ENCODE measurements at regions not wholly inside any gene's neighbourhood (a gene's known extent, or its start where the extent isn't known, plus 50 kb on each side); places are given as distances from the start of the nearest gene placed in this dataset.
A peak's percentile ranks its signal among the peaks of the same experiment; 100 is the strongest.

- peak; percentile 50 for DNase-seq
Observed at GRCh38 chr3:5304789-5305683, 117.5 kb downstream of the EDEM1 start.

DNA sequence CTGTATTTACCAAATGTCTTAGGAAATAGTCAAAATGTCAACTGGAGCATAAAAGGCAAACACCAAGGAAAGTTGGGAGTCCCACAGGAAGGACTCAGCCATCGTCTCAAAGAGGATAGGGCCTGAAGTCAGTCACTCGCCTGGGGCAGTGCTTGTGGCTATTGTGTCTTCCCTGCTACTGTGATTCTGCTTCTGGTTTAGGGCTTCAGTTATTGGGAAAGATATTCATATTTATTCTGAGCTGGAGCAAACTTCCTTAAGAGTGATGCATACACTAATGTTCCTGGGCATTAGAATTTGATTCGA is 118.1 kb downstream of the EDEM1 start:
- DNase-seq: no peak

- DNase-seq: no peak
Observed at GRCh38 chr3:5309171-5309570, 121.7 kb downstream of the EDEM1 start.

GRCh38 chr3:5309602-5310001 is 122.1 kb downstream of the EDEM1 start:
- no peak for DNase-seq

- no peak for DNase-seq
Observed at GRCh38 chr3:5310509-5310908, 123.0 kb downstream of the EDEM1 start.

DNA sequence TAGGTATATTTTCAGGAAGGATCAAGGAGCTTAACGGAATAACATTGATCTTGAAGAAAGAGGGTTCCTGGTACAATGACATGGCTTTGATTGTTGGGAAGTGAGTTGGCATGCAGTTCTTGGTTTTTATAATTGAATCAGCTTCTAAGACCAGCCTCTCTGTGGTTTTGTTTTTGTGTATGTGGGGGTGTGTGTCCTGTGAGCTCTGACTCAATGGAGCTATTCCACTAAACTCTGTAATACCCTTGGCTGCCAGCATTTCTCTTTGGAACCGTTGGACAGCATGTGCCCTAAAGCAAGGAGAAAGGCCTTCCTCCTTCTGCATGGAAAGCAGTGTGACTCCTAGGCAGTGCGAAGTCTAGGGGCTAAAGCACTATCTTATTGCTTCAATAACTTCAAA is 124.8 kb downstream of the EDEM1 start:
- DNase-seq: no peak

DNA sequence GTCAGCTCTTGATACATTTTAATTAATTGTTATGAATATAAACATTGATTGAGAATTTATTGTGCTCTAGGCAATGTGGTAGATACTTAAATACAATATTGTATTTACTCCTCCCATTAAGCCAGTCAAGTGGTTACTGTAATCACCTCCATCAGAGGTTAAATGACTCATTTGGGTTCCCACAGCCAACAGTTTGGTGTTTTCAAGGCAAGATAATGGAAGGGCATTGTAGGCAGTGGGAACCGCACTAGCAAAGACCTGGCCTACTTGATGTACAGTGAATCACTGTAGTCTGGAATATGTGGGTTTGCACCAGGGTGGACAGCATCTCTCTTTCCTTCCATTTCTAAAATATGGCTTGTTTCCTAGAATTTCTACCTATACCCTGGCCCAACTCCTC is 127.4 kb downstream of the EDEM1 start:
- peak; percentile 7 for DNase-seq

DNA sequence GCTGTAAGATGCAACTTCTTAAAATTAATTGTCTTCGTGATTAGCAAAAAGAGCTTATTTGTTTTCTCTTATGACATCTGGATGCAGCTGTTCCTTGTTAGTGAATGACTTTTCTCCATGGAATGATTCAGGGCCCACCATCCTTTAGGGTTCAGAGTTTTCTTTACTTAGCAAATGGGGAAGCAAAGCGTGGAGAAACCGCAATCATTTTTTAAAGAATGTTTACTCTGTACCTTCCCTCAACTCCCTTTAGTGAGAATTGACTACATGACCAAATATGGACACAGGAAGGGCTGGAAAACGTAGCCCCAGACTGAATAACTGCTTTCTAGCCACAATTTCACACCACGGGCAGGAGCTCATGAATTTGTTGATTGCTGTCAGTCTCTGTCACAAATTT is 130.1 kb downstream of the EDEM1 start:
- DNase-seq: no peak

GRCh38 chr3:5319454-5319853 is 131.9 kb downstream of the EDEM1 start:
- no peak for DNase-seq

- DNase-seq: no peak
Observed at GRCh38 chr3:5321666-5322340, 134.3 kb downstream of the EDEM1 start.

GRCh38 chr3:5324780-5325179 is 137.3 kb downstream of the EDEM1 start:
- DNase-seq: no peak

DNA sequence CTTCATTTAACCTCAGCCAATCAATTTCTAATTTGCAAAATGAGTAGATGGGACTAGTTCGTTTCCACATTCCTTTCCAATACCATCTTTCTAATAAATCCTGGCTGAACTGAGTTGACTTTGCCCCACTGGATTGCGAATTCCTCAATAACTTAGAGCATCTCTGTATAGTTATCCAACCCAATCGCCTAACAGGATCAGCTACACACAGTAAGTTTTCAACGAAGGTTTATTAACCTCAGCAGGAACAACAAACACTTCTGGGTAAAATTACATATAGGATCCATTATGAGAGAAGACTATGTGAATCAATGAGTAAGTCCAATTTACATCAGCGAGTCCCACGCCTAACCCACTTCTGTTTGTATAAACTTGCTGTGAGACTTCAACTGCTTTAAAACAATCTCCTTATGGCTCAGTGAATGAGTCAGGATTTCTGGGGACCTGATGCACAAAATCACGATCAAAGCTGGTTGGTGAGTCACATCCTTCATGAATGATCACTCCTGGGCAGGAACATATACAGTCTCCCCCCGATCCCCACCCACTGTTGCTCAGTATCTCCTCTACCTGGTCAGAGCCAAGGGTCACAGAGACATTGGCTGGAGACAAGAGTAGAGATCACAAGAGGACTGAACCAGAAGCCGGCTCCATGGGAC is 142.8 kb downstream of the EDEM1 start:
- DNase-seq: peak; percentile 10

GRCh38 chr3:5331567-5332269 is 144.2 kb downstream of the EDEM1 start:
- DNase-seq: no peak

DNA sequence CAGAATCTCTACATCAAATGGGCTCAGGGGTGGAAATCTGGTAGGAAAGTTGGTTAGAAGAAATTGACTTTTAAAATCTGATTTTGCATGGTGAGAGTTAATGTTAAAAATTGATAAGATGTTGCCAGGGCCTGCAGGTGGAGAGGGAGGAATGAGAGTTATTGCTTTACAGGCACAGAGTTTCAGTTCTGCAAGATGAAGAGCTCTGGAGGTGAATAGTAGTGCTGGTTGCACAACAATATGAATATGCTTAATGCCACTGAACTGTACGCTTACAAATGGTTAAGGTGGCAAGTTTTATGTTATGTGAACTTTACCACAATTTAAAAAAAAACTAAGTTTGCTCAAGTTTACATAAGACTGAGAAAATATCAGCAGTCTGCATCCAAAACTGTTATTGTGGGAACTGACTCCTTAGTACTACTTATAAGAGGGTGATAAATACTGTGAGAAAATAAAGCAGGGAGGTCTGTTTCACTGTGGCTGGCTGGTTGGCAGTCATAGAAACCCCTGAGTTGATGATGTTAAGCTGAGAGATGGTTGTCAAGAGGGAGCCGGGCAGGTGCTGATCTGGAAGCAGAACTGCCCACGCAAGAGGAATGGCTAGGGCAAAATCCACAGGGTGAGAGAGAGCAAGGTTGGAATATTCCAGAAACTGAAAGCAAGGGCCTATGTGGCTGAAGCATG is 144.9 kb downstream of the EDEM1 start:
- DNase-seq: no peak

GRCh38 chr3:5339967-5340535 is 152.5 kb downstream of the EDEM1 start:
- no peak for DNase-seq

GRCh38 chr3:5341610-5342009 is 154.1 kb downstream of the EDEM1 start:
- DNase-seq: no peak

GRCh38 chr3:5343459-5343858 is 156.0 kb downstream of the EDEM1 start:
- DNase-seq: no peak

DNA sequence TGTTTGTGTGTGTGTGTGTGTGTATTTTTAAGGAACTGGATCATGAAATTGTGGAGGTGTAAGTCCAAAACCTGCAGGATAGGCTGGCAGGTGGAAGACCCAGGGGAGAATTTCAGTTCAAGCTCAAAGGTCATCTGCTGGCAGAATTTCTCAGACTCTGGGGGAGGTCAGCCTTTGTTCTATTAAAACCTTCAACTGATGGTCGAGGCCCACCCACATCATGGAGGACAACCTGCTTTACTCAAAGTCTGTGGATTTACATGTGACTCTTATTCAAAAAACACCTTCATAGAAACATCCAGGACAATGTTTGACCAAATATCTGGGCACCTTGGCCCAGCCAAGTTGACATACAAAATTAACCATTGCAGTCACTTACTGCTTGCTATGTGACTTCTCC is 157.2 kb downstream of the EDEM1 start:
- DNase-seq: no peak

DNA sequence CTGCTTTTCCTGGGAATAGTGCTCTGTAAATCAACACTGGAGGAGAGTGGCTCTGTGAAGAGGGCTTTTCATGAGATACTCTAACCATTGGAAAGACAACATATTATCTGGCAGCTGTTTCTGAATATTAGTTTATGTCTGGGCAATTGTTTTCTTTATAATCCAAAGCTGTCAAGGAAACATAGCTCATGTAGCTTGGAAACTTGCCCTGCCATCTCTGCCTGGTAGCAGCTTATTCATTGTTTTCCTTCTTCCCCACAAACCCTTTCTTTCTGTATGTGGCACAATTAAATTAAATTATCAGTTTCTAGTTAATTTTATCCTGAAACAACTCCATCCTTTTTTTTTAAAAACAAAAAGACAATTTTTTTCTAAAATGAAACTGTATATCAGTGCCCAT is 160.0 kb downstream of the EDEM1 start:
- no peak for DNase-seq

DNA sequence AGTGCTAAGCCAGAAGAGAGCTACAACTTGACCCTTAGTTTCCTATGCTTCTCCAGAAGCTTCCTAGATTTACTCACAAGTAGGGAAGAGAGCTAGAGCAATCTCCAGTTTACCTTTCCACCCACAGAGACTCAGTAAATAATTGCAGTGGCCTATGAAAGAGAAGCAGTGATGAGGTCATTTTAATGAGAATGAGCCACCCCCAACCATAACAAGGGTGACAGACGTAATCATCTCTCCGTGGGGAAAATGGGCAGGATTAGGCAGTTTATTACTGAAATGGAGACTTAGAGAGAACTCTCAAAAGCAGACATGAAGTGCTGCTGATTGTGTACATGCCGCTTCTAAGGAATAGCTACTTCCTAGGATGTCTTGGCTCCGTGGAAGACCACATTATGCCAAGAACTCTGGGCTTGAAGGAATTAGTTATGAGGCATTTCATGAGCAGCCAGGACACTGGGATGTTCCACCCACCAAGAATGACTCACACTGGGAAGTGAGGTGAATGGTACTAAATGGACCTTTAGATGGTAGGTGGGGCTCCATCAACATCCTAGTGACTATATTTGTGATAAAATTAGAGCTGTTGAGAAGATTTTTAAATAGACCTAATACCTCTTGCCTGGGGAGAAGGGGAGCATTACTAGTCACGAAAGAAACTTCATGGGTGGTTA is 160.9 kb downstream of the EDEM1 start:
- no peak for DNase-seq

- no peak for DNase-seq
Observed at GRCh38 chr3:5349343-5349742, 161.8 kb downstream of the EDEM1 start.

- no peak for DNase-seq
Observed at GRCh38 chr3:5357089-5357488, 169.6 kb downstream of the EDEM1 start.
